ENCODE measurements at regions not wholly inside any gene's neighbourhood (a gene's known extent, or its start where the extent isn't known, plus 50 kb on each side); places are given as distances from the start of the nearest gene placed in this dataset.

- DNase-seq (ENCODE audit: low read depth), result no peak
These were observed 319.4 kb upstream of the FANCL start for GRCh38 chr2:58560531-58560930.

GRCh38 chr2:58558881-58559280 is 317.8 kb upstream of the FANCL start:
- no peak for DNase-seq (ENCODE audit: low read depth)

- DNase-seq (ENCODE audit: low read depth), result no peak
These were observed 316.1 kb upstream of the FANCL start for GRCh38 chr2:58557176-58557575.

- DNase-seq (ENCODE audit: low read depth), result no peak
These were observed 312.8 kb upstream of the FANCL start for GRCh38 chr2:58553937-58554336.

GRCh38 chr2:58553522-58553921 is 312.4 kb upstream of the FANCL start:
- DNase-seq (ENCODE audit: low read depth), result no peak

- DNase-seq (ENCODE audit: low read depth), result no peak
These were observed 304.5 kb upstream of the FANCL start for GRCh38 chr2:58545300-58546280.

- DNase-seq (ENCODE audit: low read depth), result no peak
These were observed 302.3 kb upstream of the FANCL start for GRCh38 chr2:58543442-58543841.

GRCh38 chr2:58541511-58541910 is 300.4 kb upstream of the FANCL start:
- no peak for DNase-seq (ENCODE audit: low read depth)

- DNase-seq (ENCODE audit: low read depth), result no peak
These were observed 299.6 kb upstream of the FANCL start for GRCh38 chr2:58540681-58541080.

- no peak for DNase-seq (ENCODE audit: low read depth)
These were observed 298.8 kb upstream of the FANCL start for GRCh38 chr2:58539973-58540372.

GRCh38 chr2:58535990-58536389 is 294.9 kb upstream of the FANCL start:
- no peak for DNase-seq (ENCODE audit: low read depth)

- no peak for DNase-seq (ENCODE audit: low read depth)
These were observed 294.1 kb upstream of the FANCL start for GRCh38 chr2:58535182-58535581.

- no peak for DNase-seq (ENCODE audit: low read depth)
These were observed 292.3 kb upstream of the FANCL start for GRCh38 chr2:58533376-58533775.

GRCh38 chr2:58532641-58533040 is 291.5 kb upstream of the FANCL start:
- DNase-seq (ENCODE audit: low read depth), result no peak

GRCh38 chr2:58527647-58528046 is 286.5 kb upstream of the FANCL start:
- no peak for DNase-seq (ENCODE audit: low read depth)

- DNase-seq (ENCODE audit: low read depth), result no peak
These were observed 280.9 kb upstream of the FANCL start for GRCh38 chr2:58521803-58522554.

- DNase-seq (ENCODE audit: low read depth), result no peak
These were observed 279.8 kb upstream of the FANCL start for GRCh38 chr2:58520903-58521302.

- DNase-seq (ENCODE audit: low read depth), result no peak
These were observed 276.8 kb upstream of the FANCL start for GRCh38 chr2:58517881-58518280.

- DNase-seq (ENCODE audit: low read depth), result no peak
These were observed 275.6 kb upstream of the FANCL start for GRCh38 chr2:58516695-58517094.

GRCh38 chr2:58515827-58516573 is 274.9 kb upstream of the FANCL start:
- DNase-seq (ENCODE audit: low read depth), result no peak

GRCh38 chr2:58514252-58514651 is 273.1 kb upstream of the FANCL start:
- DNase-seq (ENCODE audit: low read depth), result no peak

GRCh38 chr2:58512878-58513277 is 271.8 kb upstream of the FANCL start:
- no peak for DNase-seq (ENCODE audit: low read depth)
